GM19025 (cell line): ENCODE measurements at regions not wholly inside any gene's neighbourhood (a gene's known extent, or its start where the extent isn't known, plus 50 kb on each side); places are given as distances from the start of the nearest gene placed in this dataset.
A peak's percentile ranks its signal among the peaks of the same experiment; 100 is the strongest.
"Not testable (repeated sequence)": the region's sequence is repeated elsewhere in the genome, so short reads cannot be mapped to it uniquely, and the experiment has no call there.

Experiments
- ATAC-seq: cut with Tn5 transposase; IDR thresholded peaks from one replicate; pipeline ENCODE4 v1.9.1; 2021; ENCODE audit warnings: mild to moderate bottlenecking, low read depth, moderate library complexity; ENCODE audit not compliant: unreplicated experiment

DNA sequence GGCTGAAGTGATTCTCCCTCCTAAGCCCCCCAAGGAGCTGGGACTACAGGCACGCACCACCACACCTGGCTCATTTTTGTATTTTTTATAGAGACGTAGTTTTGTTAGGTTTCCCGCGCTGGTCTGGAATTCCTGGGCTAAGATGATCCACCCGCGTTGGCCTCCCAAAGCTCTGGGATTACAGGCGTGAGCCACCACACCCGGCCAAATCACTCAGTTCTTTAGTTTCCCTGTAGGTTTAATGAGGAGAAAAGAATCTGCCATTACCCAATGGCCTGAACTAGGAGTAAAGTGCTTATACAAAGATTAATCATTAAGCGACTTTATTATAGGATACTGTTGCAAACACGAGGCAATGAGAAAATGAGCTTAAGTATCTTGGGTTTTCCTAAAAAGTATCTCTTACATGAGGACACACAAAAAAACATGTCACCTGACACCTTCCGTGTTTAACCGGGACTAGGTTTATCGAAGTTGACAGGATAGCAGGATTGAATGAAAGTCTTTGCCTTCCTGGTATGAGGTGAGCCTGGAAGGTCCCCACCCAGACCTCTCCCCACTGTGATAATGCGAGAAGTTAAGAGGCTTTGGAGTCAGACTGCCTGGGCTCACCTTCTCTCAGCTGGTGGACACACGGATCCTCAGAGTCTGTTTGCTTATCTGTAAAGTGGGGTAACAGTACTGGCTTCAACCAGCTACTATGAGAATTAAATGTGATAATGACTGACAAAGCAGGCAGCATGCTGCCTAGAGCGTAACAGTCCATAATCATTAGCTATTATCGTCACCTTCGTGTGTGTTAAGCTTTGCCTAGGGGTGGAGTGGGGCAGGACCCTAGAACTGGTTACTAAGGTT lies 133.5 kb upstream of the KRAS start:
- ATAC-seq: no peak

DNA sequence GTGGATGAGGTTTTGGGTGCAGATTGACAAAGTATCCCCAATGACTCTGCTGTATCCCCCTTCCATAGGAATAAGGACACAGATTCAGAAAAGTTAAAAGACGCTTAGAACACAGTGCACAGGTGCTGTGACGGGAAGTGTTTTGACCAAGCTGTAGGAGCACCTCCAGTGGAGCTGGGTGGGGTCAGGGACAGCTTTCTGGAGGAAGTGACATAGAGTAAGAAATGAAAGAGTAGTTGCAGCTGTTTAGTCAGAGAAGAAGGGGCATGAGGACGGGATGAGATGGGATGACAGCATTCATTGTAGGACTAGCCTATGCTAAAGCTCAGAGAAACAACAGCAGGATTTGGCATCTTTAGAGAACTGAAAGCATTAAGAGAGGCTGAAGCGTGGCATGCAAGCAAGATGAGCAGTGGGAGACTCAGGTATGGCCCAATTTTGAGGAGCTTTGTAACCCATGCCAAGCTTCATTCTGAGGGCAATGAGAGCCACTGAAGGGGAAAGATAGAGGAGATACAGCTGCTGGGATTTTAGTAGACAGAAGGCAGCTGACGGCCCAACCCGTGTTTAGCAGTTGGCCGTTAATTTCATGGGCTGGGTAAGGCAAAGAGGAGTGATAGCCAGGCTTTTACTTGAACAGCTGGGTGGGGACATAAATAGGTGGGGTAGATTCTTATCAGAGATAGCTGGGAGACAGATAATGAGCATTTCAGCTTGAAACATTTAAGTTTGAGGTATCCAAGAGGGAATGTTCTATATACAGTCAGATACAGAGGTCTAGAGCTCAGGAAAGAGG lies 131.8 kb upstream of the KRAS start:
- ATAC-seq: no peak

DNA sequence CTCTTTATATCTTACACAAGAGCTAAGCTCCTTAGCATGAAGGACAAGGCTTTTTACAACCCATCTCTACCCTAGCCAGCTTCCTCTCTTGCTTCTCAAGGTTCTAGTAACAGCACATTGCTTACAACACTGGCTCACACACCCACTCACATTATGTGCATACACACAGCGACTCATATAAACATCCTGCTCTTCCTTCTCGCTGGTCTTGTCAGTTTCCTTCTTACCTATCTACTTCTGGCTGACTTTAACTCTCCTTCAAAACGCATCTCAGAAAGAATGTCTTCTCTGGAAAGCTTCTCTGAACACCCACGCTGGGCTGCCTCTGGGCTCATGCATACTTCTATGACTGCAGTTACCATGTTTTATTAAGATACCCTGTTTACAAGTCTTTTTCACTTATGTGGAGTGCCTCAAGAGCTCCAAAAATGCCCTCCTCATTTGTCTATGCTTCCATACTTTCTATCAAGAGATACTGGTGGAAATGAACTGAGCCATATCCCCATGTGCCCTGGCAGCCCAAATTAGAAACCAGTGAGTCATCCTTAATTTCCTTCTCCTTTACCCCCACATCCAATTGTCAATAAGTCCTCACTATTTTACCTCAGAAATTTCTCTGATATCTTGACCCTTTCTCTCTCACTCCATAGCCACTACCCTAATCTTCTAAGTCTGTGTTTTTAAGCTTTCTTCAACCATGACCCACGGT lies 126.9 kb upstream of the KRAS start:
- no peak for ATAC-seq

DNA sequence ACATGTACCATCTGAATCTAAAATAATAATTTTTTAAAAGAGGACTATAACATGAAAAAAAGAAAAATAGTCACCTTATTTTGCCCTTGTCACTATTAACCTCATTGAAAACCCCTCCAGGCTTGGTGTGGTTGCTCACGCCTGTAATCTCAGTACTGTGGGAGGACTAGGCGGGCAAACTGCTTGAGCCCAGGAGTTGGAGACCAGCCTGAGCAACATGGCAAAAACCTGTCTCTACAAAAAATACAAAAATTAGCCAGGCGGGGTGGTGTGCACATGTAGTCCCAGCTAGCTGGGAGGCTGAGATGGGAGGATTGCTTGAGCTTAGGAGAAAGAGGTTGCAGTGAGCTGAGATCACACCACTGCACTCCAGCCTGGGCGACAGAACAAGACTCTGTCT lies 126.3 kb upstream of the KRAS start:
- no peak for ATAC-seq

DNA sequence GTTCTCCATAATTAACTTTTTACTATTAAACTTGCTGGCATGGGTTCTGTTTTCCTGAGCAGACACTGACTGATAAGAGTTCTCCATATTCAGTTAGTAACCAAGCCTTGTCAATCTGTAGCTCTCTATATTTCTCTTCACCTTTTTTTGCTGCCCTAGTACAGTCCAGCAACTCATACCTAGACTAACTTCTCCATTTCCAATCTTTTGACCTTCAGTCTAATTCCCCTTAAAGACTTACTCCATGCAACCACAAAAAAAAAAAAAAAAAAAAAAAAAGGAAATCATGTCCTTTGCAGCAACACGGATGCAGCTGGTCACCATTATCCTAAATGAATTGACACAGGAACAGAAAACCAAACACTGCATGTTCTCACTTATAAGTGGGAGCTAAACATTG lies 125.7 kb upstream of the KRAS start:
- ATAC-seq: no peak

DNA sequence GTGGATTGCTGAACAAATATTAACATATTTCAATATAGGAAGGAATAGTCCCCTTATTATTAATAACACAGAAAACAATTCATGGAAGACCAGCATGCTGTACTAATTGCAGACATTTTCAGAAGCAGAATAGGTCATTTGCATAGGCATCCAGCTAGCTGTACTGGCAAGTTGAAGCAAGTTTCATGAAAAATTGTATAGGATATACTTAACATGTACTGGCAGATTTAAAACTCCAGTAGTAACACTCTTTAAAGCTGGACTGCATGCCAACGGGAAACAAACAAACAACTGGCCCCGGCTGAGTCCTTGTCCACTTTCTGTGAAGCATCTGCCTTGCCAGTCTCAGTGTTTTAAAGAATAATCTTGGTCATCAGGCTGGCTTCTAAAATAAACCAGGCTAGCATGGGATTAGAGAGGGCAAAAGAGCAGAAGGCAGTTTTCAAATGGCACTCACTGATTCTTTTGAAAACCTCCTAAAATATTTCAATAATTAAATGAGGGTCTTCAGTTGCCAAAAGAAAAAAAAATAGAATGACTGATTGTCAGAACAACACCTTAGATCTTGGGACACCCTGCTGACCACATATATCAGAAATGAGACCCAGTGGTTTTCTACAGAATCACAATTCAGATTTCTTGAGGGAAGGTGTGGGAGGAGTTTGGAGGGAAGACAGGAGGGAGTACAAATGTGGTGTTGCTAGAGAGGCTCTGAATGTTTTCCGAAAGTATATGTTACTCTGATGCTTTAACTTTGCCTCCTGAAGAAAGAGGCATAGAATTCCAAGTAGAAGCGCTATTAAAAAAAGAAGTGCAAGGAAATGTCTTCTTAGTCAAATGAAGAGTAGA lies 122.5 kb upstream of the KRAS start:
- no peak for ATAC-seq

DNA sequence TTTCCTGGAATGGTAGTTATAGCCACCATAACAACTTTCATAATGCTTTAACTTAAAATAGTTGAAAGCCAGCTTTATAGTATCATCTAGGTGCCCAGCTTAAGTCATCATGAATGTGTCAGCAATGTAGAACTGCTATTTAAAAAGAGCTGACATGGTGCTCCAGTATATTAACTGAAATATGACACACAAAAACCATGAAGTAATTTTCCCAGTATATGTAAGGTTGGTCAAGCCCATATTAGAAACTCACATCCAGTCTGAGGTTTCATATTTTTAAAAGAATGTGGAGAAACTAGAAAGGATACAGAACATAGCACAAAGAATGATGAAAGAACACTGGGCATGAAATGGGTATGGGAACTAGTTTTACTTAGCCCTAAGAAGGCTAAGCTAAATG lies 121.3 kb upstream of the KRAS start:
- no peak for ATAC-seq

DNA sequence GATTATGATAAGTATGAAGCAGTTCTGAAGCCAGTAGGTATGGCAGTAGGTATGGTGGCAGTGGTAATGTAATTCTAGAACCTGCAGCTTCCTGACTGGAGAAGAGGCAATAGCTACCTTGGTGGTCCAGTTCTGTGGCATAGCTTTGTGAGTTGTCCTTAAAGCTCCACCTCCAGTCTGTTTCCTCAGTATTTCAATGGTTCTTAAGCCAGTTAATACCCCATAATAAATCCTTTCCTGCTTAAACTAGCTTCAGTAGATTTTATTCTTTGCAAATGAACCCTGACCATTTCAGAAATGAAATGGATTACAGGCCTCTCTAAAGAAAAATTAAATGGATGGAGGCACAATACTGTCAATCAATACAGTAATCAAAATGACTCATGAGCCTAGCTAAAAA lies 117.8 kb upstream of the KRAS start:
- no peak for ATAC-seq

DNA sequence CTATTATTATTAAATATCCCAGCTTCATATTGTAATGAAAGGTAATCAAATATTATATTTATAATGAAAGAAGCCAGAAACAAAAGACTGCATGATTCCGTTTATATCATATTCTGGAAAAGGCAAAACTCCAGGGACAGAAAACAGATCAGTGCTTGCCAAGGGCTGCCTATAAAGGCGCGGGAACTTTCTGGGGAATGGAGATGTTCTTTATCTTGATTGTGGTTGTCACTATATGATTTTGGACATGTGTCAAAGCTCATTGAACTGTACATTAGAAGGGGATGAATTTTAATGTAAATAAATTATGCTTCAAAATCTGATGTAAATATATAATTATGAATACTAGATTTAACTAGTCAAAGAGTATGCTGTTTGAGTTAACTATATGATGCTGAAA lies 115.4 kb upstream of the KRAS start:
- ATAC-seq: no peak

DNA sequence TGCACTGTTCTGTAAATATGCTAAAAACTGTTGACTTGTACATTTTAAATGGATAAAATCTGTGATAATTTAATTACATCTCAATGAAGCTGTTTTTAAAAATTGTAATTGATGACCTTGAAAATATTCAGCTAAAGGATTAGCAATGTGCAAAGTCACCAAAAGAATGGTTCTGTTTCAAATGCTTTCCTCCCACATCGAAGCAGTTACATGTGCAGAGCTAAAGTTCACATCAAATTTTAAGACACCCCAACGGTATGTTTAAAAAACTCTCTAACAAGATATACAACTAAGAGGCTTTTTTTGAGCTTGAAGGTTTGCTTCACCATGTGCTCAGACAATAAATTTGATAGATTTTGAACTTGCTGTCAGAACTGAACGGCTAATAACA lies 114.6 kb upstream of the KRAS start:
- no peak for ATAC-seq

DNA sequence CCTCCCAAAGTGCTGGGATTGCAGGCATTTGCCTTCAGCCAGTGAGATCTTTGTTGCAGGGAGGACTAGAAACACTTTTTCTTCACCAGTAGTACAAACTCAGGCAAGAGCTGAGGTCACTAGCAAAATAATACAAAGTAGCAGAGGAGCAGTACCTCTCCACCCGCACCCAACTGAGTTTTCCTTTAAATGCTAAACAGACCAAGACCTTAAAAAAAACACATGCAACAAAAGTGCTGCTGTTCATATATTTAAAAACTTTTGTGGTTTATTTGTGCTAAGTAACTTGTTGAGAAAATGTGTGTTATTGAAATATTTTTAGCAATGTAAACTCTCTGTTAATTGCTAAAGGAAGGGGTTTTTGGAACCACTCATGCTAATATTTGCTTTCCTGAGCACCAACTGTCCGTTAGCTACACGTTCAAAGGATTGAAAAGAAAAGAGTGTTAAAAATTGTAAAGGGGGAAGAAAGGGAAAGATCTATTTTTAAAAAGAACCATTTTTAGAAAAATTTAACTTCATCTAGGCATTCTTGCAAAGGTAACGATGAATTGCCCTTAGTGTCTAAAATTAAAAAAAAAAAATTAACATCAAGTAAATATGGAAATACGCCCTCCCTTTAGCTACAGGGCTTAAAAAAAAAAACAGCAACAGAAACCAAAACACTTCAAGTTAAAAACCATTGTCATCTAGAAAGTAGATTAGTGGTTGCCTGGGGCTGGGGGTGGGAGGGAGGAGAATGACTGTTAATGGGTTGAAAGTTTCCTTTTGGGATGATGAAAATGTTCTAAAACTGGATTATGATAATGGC lies 114.0 kb upstream of the KRAS start:
- ATAC-seq: peak; percentile 76

DNA sequence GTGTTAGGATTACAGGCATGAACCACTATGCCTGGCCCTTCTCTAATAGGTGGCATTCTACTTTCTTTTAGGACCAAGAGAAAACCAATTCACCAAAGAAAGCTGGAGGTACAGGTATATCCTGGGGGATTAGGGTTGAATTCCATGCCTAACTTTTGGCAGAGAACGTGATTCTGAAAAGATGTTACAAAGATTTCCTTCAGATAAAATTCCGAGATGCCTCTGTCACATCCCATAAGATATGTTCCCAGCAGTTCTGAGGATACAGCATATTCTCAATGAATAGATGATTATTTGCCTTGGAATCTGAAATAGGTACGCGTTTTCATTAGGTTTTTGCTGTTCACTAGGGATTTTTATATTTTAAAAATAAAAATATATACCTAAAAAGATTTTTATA lies 111.9 kb upstream of the KRAS start:
- ATAC-seq: no peak

DNA sequence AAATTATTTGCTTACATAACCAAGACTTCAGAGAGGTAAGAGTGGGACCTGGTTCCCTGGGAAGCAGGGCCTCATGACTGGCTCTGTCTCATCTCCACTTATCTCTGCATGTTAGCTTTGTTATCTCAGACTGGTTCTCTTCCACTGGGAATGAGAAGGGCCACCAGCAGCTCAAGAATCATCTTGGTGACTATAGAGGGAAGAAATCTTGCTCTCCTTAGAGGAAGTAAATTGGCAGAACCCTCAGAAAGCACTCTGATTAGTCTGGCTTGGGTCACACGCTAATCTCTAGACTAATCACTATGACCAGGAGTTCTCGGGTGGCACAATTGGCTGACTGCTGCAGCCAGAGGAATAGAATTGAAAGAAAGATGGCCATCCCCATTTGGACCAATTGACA lies 110.8 kb upstream of the KRAS start:
- ATAC-seq: no peak

DNA sequence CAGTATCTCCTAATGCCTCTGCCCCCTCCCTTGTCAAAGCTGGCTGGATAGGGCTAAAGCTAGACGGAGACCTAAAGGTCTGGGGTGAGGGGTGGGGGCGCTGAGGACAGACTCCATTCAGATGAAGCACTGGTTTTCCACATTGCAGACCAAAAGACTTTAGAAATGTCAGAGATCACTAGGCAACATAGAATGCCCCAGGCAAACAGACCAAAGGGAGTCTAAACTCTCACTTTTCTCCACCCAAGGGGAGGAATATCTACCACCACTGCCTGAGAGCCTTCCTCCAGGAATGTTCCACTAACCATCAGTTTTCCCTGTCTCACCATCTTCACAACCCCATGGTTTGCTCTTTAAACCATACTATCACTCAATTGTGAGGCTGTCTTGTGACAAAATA lies 106.9 kb upstream of the KRAS start:
- no peak for ATAC-seq

DNA sequence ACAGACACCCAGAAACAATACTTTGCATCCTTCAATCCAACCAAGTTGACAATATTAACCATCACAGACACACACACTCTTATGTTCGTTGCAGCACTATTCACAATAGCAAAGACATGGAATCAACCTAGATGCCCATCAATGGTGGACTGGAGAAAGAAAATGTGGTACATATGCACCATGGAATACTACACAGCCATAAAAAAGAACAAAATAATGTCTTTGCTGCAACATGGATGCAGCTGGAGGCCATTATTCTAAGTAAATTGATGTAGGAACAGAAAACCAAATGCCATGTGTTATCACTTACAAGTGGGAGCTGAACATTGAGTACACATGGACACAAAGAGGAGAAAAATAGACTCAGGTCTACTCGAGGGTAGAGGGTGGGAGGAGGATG lies 102.2 kb upstream of the KRAS start:
- ATAC-seq: not testable (repeated sequence)

DNA sequence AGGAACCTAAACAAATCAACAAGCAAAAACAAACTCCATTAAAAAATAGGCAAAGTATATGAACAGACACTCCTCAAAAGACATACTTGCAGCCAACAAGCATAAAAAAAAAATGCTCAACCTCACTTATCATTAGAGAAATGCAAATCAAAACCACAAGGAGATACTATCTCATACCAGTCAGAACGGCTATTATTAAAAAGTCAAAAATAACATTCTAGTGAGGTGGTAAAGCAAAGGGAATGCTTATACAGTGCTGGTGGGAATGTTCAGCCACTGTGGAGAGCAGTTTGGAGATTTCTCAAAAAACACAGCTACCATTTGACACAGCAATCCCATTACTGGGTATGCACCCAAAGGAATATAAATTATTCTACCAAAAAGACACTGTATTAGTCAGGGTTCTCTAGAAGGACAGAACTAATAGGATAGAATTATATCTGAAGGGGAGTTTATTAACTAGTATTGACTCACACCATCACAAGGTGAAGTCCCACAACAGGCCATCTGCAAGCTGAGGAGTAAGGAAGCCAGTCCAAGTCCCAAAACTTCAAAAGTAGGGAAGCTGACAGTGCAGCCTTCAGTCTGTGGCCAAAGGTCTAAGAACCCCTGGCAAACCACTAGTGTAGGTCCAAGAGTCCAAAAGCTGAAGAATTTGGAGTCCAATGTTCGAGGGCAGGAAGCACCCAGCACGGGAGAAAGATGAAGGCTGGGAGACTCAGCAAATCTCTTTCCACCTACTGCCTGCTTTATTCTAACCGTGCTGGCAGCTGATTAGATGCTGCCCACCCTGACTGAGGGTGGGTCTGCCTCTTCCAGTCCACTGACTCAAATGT lies 101.6 kb upstream of the KRAS start:
- ATAC-seq: no peak

DNA sequence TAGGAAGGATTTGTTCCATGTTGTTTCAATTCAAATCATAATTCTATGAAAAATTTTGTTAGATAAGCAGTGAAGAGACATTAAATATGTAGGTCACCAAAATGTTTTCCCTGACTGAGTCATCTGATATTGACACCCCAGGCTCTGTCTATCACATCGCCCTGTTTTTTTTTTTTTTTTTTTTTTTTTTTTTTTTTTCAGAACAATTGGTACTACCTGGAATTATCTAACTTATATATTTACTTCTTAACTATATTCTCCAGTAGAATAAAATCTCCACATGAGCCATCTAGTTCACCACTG lies 97.8 kb upstream of the KRAS start:
- no peak for ATAC-seq

DNA sequence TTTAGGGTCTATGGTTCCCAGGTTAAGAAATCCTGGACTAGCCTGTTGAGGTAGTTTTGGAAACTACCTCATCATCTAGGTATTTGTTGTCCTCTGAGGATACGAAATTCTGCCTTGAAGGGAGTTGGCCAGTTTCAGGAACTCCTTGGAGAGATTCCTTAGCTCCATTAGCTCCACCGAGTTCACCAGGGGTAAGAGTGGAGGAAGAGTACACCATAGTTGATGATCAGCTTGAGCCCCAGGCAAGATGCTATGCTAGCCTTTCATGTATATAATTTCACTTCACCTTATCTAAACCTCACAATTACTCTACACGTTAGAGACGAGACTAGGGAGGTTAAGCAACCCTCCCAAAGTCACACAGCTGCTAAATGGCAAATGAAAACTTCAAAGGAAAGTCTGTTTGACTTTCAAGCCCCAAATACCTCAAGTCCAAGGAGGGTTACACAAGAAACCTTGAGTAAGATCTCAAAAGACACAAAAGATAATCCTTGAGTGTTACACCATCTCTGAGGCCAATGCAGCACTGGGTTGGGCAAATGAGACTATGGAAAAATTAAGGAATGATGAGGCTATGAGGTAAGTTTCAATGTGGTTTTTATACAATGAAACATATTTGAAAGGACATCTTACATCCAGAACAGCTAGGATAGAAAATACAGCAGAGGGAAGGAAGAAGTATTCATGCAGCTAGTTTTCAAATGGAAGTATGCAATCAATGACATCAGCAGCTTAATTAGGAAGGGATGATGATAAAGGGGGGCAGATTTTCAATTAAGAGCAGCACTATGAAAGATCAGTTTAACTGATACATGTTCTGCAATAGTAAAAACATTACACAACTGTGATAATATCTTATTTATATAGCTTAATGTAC lies 97.2 kb upstream of the KRAS start:
- no peak for ATAC-seq
